B cell (primary cell): ENCODE measurements at regions not wholly inside any gene's neighbourhood (a gene's known extent, or its start where the extent isn't known, plus 50 kb on each side); places are given as distances from the start of the nearest gene placed in this dataset.

Source experiments
- ATAC-seq: fragments of 200-7000 bp; cut with Tn5 transposase; one replicate; pipeline ENCODE4 v1.10.0; 2021; ENCODE audit warnings: low read depth, mild to moderate bottlenecking, moderate number of reproducible peaks, moderate library complexity
- CTCF ChIA-PET: fragments of 350-600 bp; sonication (Branson Sonifier 250); formaldehyde crosslinking; loops from one replicate; lab custom pipeline; 2021; ENCODE audit warnings: antibody characterized with exemption, inconsistent platforms; lab: Charles Lee
- POLR2A ChIA-PET: fragments of 350-600 bp; sonication (Branson Sonifier 250); formaldehyde crosslinking; loops from one replicate; lab custom pipeline; 2021; ENCODE audit warnings: antibody characterized with exemption; lab: Charles Lee
- DNase-seq: peaks from one replicate; pipeline ENCODE4 v3.0.0; 2013
- H2AFZ ChIP-seq: 2 replicates; pipeline ENCODE4 v1.6.1; 2012; ENCODE audit warnings: mild to moderate bottlenecking, low read depth, low read length; ENCODE audit not compliant: insufficient read depth, poor library complexity, severe bottlenecking
- H3K27ac ChIP-seq, 2 donors: 1 replicate in 1 of 2; 2 replicates in 1 of 2; pipeline ENCODE4 v1.5.1; 2012 to 2013; ENCODE audit warnings: low read length in 2 of 2, mild to moderate bottlenecking in 2 of 2, moderate library complexity in 1 of 2
- H3K27me3 ChIP-seq, 4 experiments: fragments of 200-600 bp in 1 of 4; sonication (generic) in 1 of 4; replicated peaks in 1 of 4; 1 replicate in 2 of 4; 2 replicates in 2 of 4; pipeline versions ENCODE4 v1.6.1 to v1.7.0; 2013 to 2016; ENCODE audit warnings: low read length in 3 of 4, mild to moderate bottlenecking in 2 of 4, mixed read lengths in 1 of 4, moderate library complexity in 1 of 4; ENCODE audit not compliant: insufficient read depth in 4 of 4, control insufficient read depth in 3 of 4; ENCODE audit errors: control extremely low read depth in 1 of 4
- H3K36me3 ChIP-seq, 2 experiments: replicated peaks in 1 of 2; 1 replicate in 1 of 2; 2 replicates in 1 of 2; pipeline versions ENCODE4 v1.6.1 to v1.7.1; 2013; ENCODE audit warnings: low read length in 1 of 2; ENCODE audit not compliant: insufficient read depth in 2 of 2, control insufficient read depth in 1 of 2; ENCODE audit errors: control extremely low read depth in 1 of 2, extremely low read depth in 1 of 2
- H3K4me1 ChIP-seq, 2 donors: fragments of 200-600 bp in 1 of 2; sonication (generic) in 1 of 2; 1 replicate in 1 of 2; 2 replicates in 1 of 2; pipeline versions ENCODE4 v1.5.1 to v1.6.1; 2013 to 2017; ENCODE audit warnings: low read length in 2 of 2; ENCODE audit not compliant: control insufficient read depth in 2 of 2, insufficient read depth in 2 of 2
- H3K4me2 ChIP-seq: replicated peaks from 2 replicates; pipeline ENCODE3; 2012; ENCODE audit warnings: mild to moderate bottlenecking, low read depth, low read length; ENCODE audit not compliant: poor library complexity, severe bottlenecking
- H3K4me3 ChIP-seq, 5 experiments: fragments of 200-600 bp in 1 of 5; sonication (generic) in 1 of 5; 1 replicate in 3 of 5; 2 replicates in 2 of 5; pipeline versions ENCODE4 v1.5.1 to v1.7.0; 2011 to 2016; ENCODE audit warnings: low read length in 4 of 5, mild to moderate bottlenecking in 4 of 5, low read depth in 2 of 5, control low read depth in 1 of 5, moderate library complexity in 1 of 5; ENCODE audit not compliant: insufficient read depth in 1 of 5; ENCODE audit errors: control extremely low read depth in 1 of 5, extremely low read depth in 1 of 5
- H3K79me2 ChIP-seq: fragments of 200-600 bp; sonication (generic); one replicate; pipeline ENCODE4 v1.6.0; 2016; ENCODE audit warnings: low read length; ENCODE audit not compliant: control insufficient read depth, insufficient read depth
- H3K9ac ChIP-seq: fragments of 200-600 bp; sonication (generic); 2 replicates; pipeline ENCODE4 v1.6.1; 2017; ENCODE audit warnings: mild to moderate bottlenecking, low read length, moderate library complexity
- H3K9me3 ChIP-seq, 3 donors: one replicate each; pipeline versions ENCODE4 v1.6.1 to v1.7.1; 2013; ENCODE audit warnings: low read length in 2 of 3; ENCODE audit not compliant: control insufficient read depth in 2 of 3, insufficient read depth in 1 of 3; ENCODE audit errors: control extremely low read depth in 1 of 3
- H4K20me1 ChIP-seq: 2 replicates; pipeline ENCODE4 v1.6.0; 2012; ENCODE audit warnings: mild to moderate bottlenecking, low read length; ENCODE audit not compliant: insufficient read depth, control insufficient read depth, poor library complexity, severe bottlenecking
- H3K27ac Mint-ChIP-seq: one replicate; pipeline ENCODE4 v1.8.0; 2021; ENCODE audit warnings: mixed read lengths
- H3K27me3 Mint-ChIP-seq: one replicate; pipeline ENCODE4 v1.8.0; 2021; ENCODE audit warnings: mixed read lengths
- H3K4me1 Mint-ChIP-seq: one replicate; pipeline ENCODE4 v1.8.0; 2021; ENCODE audit warnings: mixed read lengths
- H3K4me3 Mint-ChIP-seq: one replicate; pipeline ENCODE4 v1.8.0; 2021; ENCODE audit warnings: mixed read lengths
- H3K9me3 Mint-ChIP-seq: one replicate; pipeline ENCODE4 v1.8.0; 2022; ENCODE audit warnings: mixed read lengths; ENCODE audit not compliant: insufficient read depth
- EZH2 ChIP-seq: IDR thresholded peaks from 2 replicates; pipeline ENCODE4 v1.6.1; 2012; ENCODE audit warnings: borderline replicate concordance, low read depth, mild to moderate bottlenecking, moderate library complexity, low read length; ENCODE audit not compliant: insufficient read depth, poor library complexity, severe bottlenecking
- WGBS: methylation state at CpG from one replicate; pipeline ENCODE4 v1.1.5; 2013; ENCODE audit warnings: missing lambda C conversion rate; ENCODE audit not compliant: insufficient coverage; 5-methylcytosine and 5-hydroxymethylcytosine counted together
- intact Hi-C: fragments of 100-400 bp; cut with micrococcal nuclease; formaldehyde crosslinking; loops from one replicate; pipeline ENCODE4 v1.10.0; 2022
- TF ChIP-seq, protein P1 (sequence below): fragments of 200-600 bp; IDR thresholded peaks from one replicate; pipeline ENCODE4 v1.8.0; 2022; ENCODE audit warnings: antibody characterized with exemption, mild to moderate bottlenecking

DNA sequence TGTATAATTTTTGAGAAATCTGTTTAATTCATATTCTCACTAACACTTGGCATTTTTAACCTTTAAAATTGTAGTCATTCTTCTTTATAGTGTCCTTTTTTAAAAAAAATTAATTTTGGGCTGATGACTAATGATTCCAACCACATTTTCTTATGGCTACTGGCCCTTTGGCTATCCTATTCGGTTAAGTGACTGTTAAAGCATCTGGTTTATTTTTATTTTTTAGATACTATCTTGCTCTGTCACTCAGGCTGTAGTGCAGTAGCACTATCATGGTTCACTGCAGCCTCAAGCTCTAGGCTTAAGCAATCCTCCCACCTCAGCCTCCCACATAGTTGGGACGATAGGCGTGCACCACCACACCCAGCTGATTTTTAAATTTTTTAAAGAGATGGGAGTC lies 723.2 kb upstream of the CXADR start:
- H3K9ac ChIP-seq, result no peak overlapping the region
- no peak overlapping the region for H3K4me2 ChIP-seq
- H3K27ac ChIP-seq, result no peak overlapping the region
- no peaks in the 10 kb centered on the region for H3K79me2 ChIP-seq
- H3K36me3 ChIP-seq, result no peaks in the 10 kb centered on the region
- no peaks in the 10 kb centered on the region for H3K4me1 Mint-ChIP-seq
- H3K27me3 ChIP-seq, result no peaks in the 10 kb centered on the region
- DNase-seq (no peak), ATAC-seq (no peak)
- no CpG with 5 or more reads among the region's 3 CpGs for WGBS
- H3K4me3 Mint-ChIP-seq, result no peak overlapping the region
- H3K9me3 ChIP-seq, result peaks cover 0 to 1% (median 0%) of the 10 kb centered on the region in 3 donors
- intact Hi-C loops, result no loop called here
- no peaks in the 10 kb centered on the region for H3K27me3 Mint-ChIP-seq
- H2AFZ ChIP-seq, result no peak overlapping the region
- CTCF ChIA-PET, result no interaction called here
- no peaks in the 10 kb centered on the region for H4K20me1 ChIP-seq
- H3K4me3 ChIP-seq, result no peak overlapping the region
- TF ChIP-seq EZH2, result no peak
- TF ChIP-seq, protein P1, sequence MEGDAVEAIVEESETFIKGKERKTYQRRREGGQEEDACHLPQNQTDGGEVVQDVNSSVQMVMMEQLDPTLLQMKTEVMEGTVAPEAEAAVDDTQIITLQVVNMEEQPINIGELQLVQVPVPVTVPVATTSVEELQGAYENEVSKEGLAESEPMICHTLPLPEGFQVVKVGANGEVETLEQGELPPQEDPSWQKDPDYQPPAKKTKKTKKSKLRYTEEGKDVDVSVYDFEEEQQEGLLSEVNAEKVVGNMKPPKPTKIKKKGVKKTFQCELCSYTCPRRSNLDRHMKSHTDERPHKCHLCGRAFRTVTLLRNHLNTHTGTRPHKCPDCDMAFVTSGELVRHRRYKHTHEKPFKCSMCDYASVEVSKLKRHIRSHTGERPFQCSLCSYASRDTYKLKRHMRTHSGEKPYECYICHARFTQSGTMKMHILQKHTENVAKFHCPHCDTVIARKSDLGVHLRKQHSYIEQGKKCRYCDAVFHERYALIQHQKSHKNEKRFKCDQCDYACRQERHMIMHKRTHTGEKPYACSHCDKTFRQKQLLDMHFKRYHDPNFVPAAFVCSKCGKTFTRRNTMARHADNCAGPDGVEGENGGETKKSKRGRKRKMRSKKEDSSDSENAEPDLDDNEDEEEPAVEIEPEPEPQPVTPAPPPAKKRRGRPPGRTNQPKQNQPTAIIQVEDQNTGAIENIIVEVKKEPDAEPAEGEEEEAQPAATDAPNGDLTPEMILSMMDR, result no peak
- H3K4me1 ChIP-seq, result no peaks in the 10 kb centered on the region
- H3K9me3 Mint-ChIP-seq, result peaks cover 9% of the 10 kb centered on the region
- no peak overlapping the region for H3K27ac Mint-ChIP-seq
- POLR2A ChIA-PET, result no interaction called here

DNA sequence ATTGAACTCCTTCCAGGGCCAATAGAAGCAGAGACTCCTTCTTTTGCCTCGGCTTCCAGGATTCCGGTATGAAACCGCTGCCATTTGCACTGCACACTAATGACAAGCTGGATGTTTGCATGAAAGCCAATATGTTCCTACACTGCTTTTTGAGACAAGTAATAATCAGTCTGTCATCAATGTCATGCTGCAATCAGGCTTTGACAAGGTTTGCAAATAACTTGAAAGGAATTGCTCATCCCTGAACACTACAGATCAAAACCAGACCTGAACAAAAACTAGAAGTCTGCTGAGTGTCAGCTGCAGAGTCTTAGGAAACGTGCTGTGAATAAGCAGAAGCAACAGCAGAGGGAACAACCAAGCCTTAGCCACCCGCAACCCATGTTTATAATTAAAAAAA lies 720.7 kb upstream of the CXADR start:
- no peak for DNase-seq
- Histone ChIP-seq H3K27ac (no peak overlapping the region), H3K9me3 (peaks cover 0 to 1% (median 0%) of the 10 kb centered on the region in 3 donors), H3K27me3 (no peaks in the 10 kb centered on the region), H3K36me3 (no peaks in the 10 kb centered on the region), H3K4me2 (no peak overlapping the region), H3K4me1 (no peaks in the 10 kb centered on the region), H3K4me3 (no peak overlapping the region), H3K9ac (no peak overlapping the region), H2AFZ (no peak overlapping the region), H3K79me2 (no peaks in the 10 kb centered on the region), H4K20me1 (no peaks in the 10 kb centered on the region)
- ChIA-PET CTCF (no interaction called here), POLR2A (no interaction called here)
- ATAC-seq, result no peak
- H3K4me1 Mint-ChIP-seq, result no peaks in the 10 kb centered on the region
- H3K9me3 Mint-ChIP-seq, result peaks cover 3% of the 10 kb centered on the region
- TF ChIP-seq EZH2, result no peak
- WGBS, result 97% methylated on average over 4 of the region's 5 CpGs
- no peak overlapping the region for H3K4me3 Mint-ChIP-seq
- H3K27me3 Mint-ChIP-seq, result no peaks in the 10 kb centered on the region
- no peak overlapping the region for H3K27ac Mint-ChIP-seq
- intact Hi-C loops, result no loop called here
